K562 (cell line): ENCODE measurements at regions not wholly inside any gene's neighbourhood (a gene's known extent, or its start where the extent isn't known, plus 50 kb on each side); places are given as distances from the start of the nearest gene placed in this dataset.

Source experiments
- ATAC-seq: fragments of 200-7000 bp; cut with Tn5 transposase; 3 replicates; pipeline ENCODE4 v1.9.1; 2020; ENCODE audit warnings: moderate library complexity
- BruUV-seq: library from RNA; stranded (reverse); fragments of 400-500 nt; replicated peaks from 2 replicates; lab custom pipeline; 2021; lab: Mats Ljungman, UMichigan
- CTCF ChIA-PET: fragments of 300-600 bp; formaldehyde crosslinking; extraction: SDS; loops from one replicate; lab custom pipeline; 2021; ENCODE audit warnings: low intra/inter-chr PET ratio; lab: Yijun Ruan, JAX
- POLR2A ChIA-PET: fragments of 300-600, 350-650 bp; sonication (Branson Sonifier 250); formaldehyde crosslinking; extraction: SDS; loops from one replicate; lab custom pipeline; 2021; ENCODE audit warnings: antibody characterized with exemption, inconsistent platforms; lab: Yijun Ruan, JAX
- DNase-seq, 4 experiments: peaks; one replicate each; pipeline versions ENCODE4 v3.0.0 to v3.0.0-alpha.2; 2011 to 2018; ENCODE audit warnings: low spot score in 3 of 4, mixed read lengths in 3 of 4; ENCODE audit errors: extremely low read depth in 1 of 4
- FAIRE-seq: peaks from 2 replicates; lab custom pipeline; 2011; peaks lifted over from hg19 to GRCh38; lab: Jason Lieb, UNC
- H2AFZ ChIP-seq: 2 replicates; pipeline ENCODE4 v1.6.0; 2011; ENCODE audit warnings: low read depth, low read length, control low read depth, inconsistent platforms
- H3K27ac ChIP-seq: fragments of 200-600 bp; 3 replicates; pipeline ENCODE4 v1.8.0; 2011; ENCODE audit warnings: low read depth, mild to moderate bottlenecking, control low read depth, inconsistent platforms, low read length, moderate library complexity, mixed read lengths; ENCODE audit errors: extremely low read depth
- H3K27me3 ChIP-seq, 2 experiments: fragments of 300-600 bp in 1 of 2; 2 replicates in 1 of 2; 3 replicates in 1 of 2; pipeline versions ENCODE4 v1.6.0 to v1.8.0; 2011; ENCODE audit warnings: inconsistent platforms in 2 of 2, low read length in 2 of 2, mild to moderate bottlenecking in 1 of 2, mixed read lengths in 1 of 2, moderate library complexity in 1 of 2; ENCODE audit not compliant: control insufficient read depth in 2 of 2, insufficient read depth in 2 of 2
- H3K36me3 ChIP-seq: fragments of 300-600 bp; 3 replicates; pipeline ENCODE4 v1.8.0; 2011; ENCODE audit warnings: mild to moderate bottlenecking, low read length, inconsistent platforms; ENCODE audit not compliant: control insufficient read depth, insufficient read depth
- H3K4me1 ChIP-seq, 2 experiments: fragments of 200-600 bp in 1 of 2; replicated peaks in 1 of 2; 2 replicates in 1 of 2; 3 replicates in 1 of 2; pipeline versions ENCODE4 v1.5.1 to v1.8.0; 2011; ENCODE audit warnings: inconsistent platforms in 2 of 2, low read length in 2 of 2, mild to moderate bottlenecking in 1 of 2, mixed read lengths in 1 of 2, moderate library complexity in 1 of 2; ENCODE audit not compliant: control insufficient read depth in 2 of 2, insufficient read depth in 2 of 2
- H3K4me2 ChIP-seq: 2 replicates; pipeline ENCODE4 v1.6.1; 2011; ENCODE audit warnings: low read length, control low read depth, inconsistent platforms, mixed read lengths; ENCODE audit not compliant: insufficient read depth
- H3K4me3 ChIP-seq: fragments of 200-600 bp; sonication (generic), shearing (Covaris generic); 2 replicates; pipeline ENCODE4 v1.5.1; 2016; ENCODE audit warnings: control low read depth, inconsistent platforms
- H3K79me2 ChIP-seq: fragments of 200-600 bp; 3 replicates; pipeline ENCODE4 v1.8.0; 2011; ENCODE audit warnings: low read length, inconsistent platforms; ENCODE audit not compliant: control insufficient read depth, insufficient read depth
- H3K9ac ChIP-seq, 2 experiments: 2 replicates each; pipeline versions ENCODE4 v1.6.0 to v1.6.1; 2011; ENCODE audit warnings: low read depth in 2 of 2, low read length in 2 of 2, control low read depth in 1 of 2, inconsistent platforms in 1 of 2, mild to moderate bottlenecking in 1 of 2, mixed read lengths in 1 of 2; ENCODE audit not compliant: insufficient read depth in 1 of 2
- H3K9me1 ChIP-seq: one replicate; pipeline ENCODE4 v1.6.0; 2011; ENCODE audit warnings: inconsistent platforms, mild to moderate bottlenecking, low read length, moderate library complexity; ENCODE audit not compliant: control insufficient read depth, insufficient read depth
- H3K9me3 ChIP-seq: replicated peaks from 2 replicates; pipeline ENCODE4 v1.5.1; 2011; ENCODE audit warnings: low read depth, low read length, inconsistent platforms; ENCODE audit not compliant: control insufficient read depth, insufficient read depth
- H4K20me1 ChIP-seq: replicated peaks from 2 replicates; pipeline ENCODE4 v1.6.1; 2011; ENCODE audit warnings: low read length, inconsistent platforms, mixed read lengths; ENCODE audit not compliant: control insufficient read depth, insufficient read depth
- ATF6 ChIP-seq: sonication (generic); formaldehyde crosslinking; IDR thresholded peaks from 2 replicates; pipeline ENCODE4 v1.4.0; 2020; ENCODE audit warnings: mild to moderate bottlenecking, missing genetic modification reagents
- CBX8 ChIP-seq: fragments of 200-600 bp; sonication (generic); IDR thresholded peaks from 2 replicates; pipeline ENCODE4 v1.6.1; 2012; ENCODE audit warnings: borderline replicate concordance, mixed run types, low read depth, mild to moderate bottlenecking, moderate library complexity, mixed read lengths, low read length, control low read depth, inconsistent platforms; ENCODE audit not compliant: poor library complexity, severe bottlenecking; ENCODE audit errors: extremely low read depth
- ELF1 ChIP-seq: fragments of 200-800 bp; sonication (Bioruptor generic); IDR thresholded peaks from 2 replicates; pipeline ENCODE4 v1.6.1; 2016; ENCODE audit warnings: missing genetic modification characterization, missing compliant biosample characterization
- FIP1L1 ChIP-seq: fragments of 200-400 bp; formaldehyde crosslinking; IDR thresholded peaks from 2 replicates; pipeline ENCODE4 v1.6.1; 2018; ENCODE audit warnings: mild to moderate bottlenecking, low read depth, low read length; ENCODE audit not compliant: poor library complexity, severe bottlenecking
- IFI16 ChIP-seq: fragments of 250-450 bp; sonication (Bioruptor Pico); IDR thresholded peaks from 2 replicates; pipeline ENCODE4 v2.1.2; 2022; ENCODE audit warnings: mild to moderate bottlenecking, inconsistent platforms
- KDM1A ChIP-seq, 2 experiments: fragments of 450-650 bp; IDR thresholded peaks; 2 replicates each; pipeline ENCODE4 v1.6.1; 2016; ENCODE audit warnings: mild to moderate bottlenecking in 2 of 2
- RBM34 ChIP-seq: fragments of 200-400 bp; formaldehyde crosslinking; IDR thresholded peaks from 2 replicates; pipeline ENCODE4 v1.6.1; 2018; ENCODE audit warnings: low read length, borderline replicate concordance; ENCODE audit not compliant: insufficient read depth
- RUNX1 ChIP-seq: sonication (generic); IDR thresholded peaks from 2 replicates; pipeline ENCODE4 v1.6.1; 2016; ENCODE audit warnings: antibody characterized with exemption, low read depth
- THAP12 ChIP-seq: fragments of 250-450 bp; sonication (Bioruptor Pico); IDR thresholded peaks from 2 replicates; pipeline ENCODE4 v1.9.0; 2021; ENCODE audit warnings: mild to moderate bottlenecking, inconsistent platforms
- ZNF239 ChIP-seq: fragments of 250-450 bp; sonication (Bioruptor Pico); IDR thresholded peaks from 2 replicates; pipeline ENCODE4 v1.4.0; 2020; ENCODE audit warnings: mild to moderate bottlenecking
- ZNF75A ChIP-seq: fragments of 450-650 bp; formaldehyde crosslinking; IDR thresholded peaks from 2 replicates; pipeline ENCODE4 v1.4.0; 2020; ENCODE audit warnings: mild to moderate bottlenecking
- ZNF79 ChIP-seq: fragments of 250-450 bp; sonication (Bioruptor Pico); IDR thresholded peaks from 2 replicates; pipeline ENCODE4 v1.4.0; 2020; ENCODE audit warnings: low read depth, mild to moderate bottlenecking, moderate library complexity
- WGBS: fragments of 100-300 bp; shearing (Covaris generic); methylation state at CpG from one replicate; pipeline ENCODE4 v1.1.6; 2016; ENCODE audit warnings: low coverage, mixed read lengths; ENCODE audit not compliant: insufficient coverage; ENCODE audit errors: missing lambda C conversion rate; 5-methylcytosine and 5-hydroxymethylcytosine counted together
- in situ Hi-C: fragments of 300-500 bp; cut with MboI; formaldehyde crosslinking; loops from 4 replicates; pipeline ENCODE4 v1.15.0; 2018; ENCODE audit warnings: inconsistent platforms, mixed read lengths
- intact Hi-C: fragments of 100-400 bp; cut with micrococcal nuclease; formaldehyde crosslinking; loops from 2 replicates; pipeline ENCODE4 v1.14.2; 2022

GRCh38 chr1:209095627-209096595, 487.6 kb upstream of the CAMK1G start (continued):
- no peak for TF ChIP-seq THAP12 (CRISPR knock-in tag)
- no peak for TF ChIP-seq ZNF79 (CRISPR knock-in tag)
- no peak for TF ChIP-seq KDM1A (IDR thresholded peaks at IDR 0.05)

GRCh38 chr1:209100460-209100859, 483.1 kb upstream of the CAMK1G start:
- Histone ChIP-seq H2AFZ (no peak overlapping the region), H3K4me1 (no peaks in the 10 kb centered on the region), H3K36me3 (no peaks in the 10 kb centered on the region), H3K27me3 (no peaks in the 10 kb centered on the region), H3K4me2 (no peak overlapping the region), H3K9me1 (no peaks in the 10 kb centered on the region), H3K27ac (no peak overlapping the region), H3K79me2 (no peaks in the 10 kb centered on the region), H4K20me1 (no peaks in the 10 kb centered on the region), H3K4me3 (no peak overlapping the region), H3K9me3 (no peaks in the 10 kb centered on the region), H3K9ac (no peak overlapping the region)
- ChIA-PET CTCF (no interaction called here), POLR2A (no interaction called here)
- no peak for ATAC-seq
- in situ Hi-C loops, result no loop called here
- BruUV-seq, result no TSS peak
- WGBS, result 1% methylated on average over 5 of the region's 5 CpGs
- intact Hi-C loops, result no loop called here
- no peak for FAIRE-seq
- no peak for DNase-seq
- TF ChIP-seq IFI16, result no peak
- no peak for TF ChIP-seq ZNF239 (CRISPR knock-in tag)
- no peak for TF ChIP-seq ELF1 (tag)
- TF ChIP-seq FIP1L1, result no peak
- TF ChIP-seq ATF6 (CRISPR knock-in tag), result no peak
- TF ChIP-seq CBX8, result no peak
- no peak for TF ChIP-seq ZNF75A
- no peak for TF ChIP-seq RUNX1
- TF ChIP-seq RBM34, result no peak
